ENCODE measurements at regions not wholly inside any gene's neighbourhood (a gene's known extent, or its start where the extent isn't known, plus 50 kb on each side); places are given as distances from the start of the nearest gene placed in this dataset.

DNA sequence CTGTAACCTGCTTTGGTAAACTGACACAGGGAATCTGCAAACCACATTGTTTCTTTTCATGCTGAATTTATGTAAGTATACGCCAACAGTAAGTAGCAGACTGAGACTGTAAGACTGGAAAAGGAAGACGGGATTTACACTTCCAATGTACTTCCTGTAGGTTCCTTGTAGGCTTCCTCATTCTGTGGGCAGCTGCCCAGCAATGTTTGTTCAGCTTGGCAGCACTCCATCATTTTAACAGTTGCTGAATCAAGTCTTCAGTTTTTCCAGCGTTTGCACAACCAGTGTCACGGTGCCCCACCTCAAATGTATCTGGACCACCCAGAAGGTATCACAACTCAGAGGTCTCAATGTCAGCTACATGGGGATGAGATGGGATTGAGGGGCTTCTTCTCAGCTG lies 232.6 kb downstream of the PRDM9 start:
- H2AFZ ChIP-seq (ENCODE audit: control insufficient read depth, low read depth, low read length): no peak overlapping the region
- intact Hi-C loops (cut with micrococcal nuclease; ENCODE audit: unreplicated experiment): no loop called here
- no peak for FAIRE-seq
- TF ChIP-seq CHD2 (IDR thresholded peaks at IDR 0.05; ENCODE audit: borderline replicate concordance, low read depth, low read length) (no peak), FOXM1 (IDR thresholded peaks at IDR 0.05; ENCODE audit: low read depth, low read length) (no peak), CBX3 (IDR thresholded peaks at IDR 0.05; ENCODE audit: borderline replicate concordance, low read depth) (no peak), ZNF217 (IDR thresholded peaks at IDR 0.05) (no peak), EP300 (IDR thresholded peaks at IDR 0.05; ENCODE audit: borderline replicate concordance in 1 of 2, control insufficient read depth in 1 of 2, low read depth in 2 of 2, low read length in 2 of 2) (no peak), KLF5 (IDR thresholded peaks at IDR 0.05; ENCODE audit: partially characterized antibody) (no peak), ZNF384 (IDR thresholded peaks at IDR 0.05; ENCODE audit: borderline replicate concordance, low read depth, low read length) (no peak), SP1 (IDR thresholded peaks at IDR 0.05; ENCODE audit: low read depth, low read length) (no peak), TAF1 (IDR thresholded peaks at IDR 0.05; ENCODE audit: borderline replicate concordance, low read depth, low read length) (no peak), GABPA (IDR thresholded peaks at IDR 0.05; ENCODE audit: low read depth) (no peak), MXI1 (IDR thresholded peaks at IDR 0.05; ENCODE audit: low read depth, low read length) (no peak)
- TF ChIP-seq, protein P1, sequence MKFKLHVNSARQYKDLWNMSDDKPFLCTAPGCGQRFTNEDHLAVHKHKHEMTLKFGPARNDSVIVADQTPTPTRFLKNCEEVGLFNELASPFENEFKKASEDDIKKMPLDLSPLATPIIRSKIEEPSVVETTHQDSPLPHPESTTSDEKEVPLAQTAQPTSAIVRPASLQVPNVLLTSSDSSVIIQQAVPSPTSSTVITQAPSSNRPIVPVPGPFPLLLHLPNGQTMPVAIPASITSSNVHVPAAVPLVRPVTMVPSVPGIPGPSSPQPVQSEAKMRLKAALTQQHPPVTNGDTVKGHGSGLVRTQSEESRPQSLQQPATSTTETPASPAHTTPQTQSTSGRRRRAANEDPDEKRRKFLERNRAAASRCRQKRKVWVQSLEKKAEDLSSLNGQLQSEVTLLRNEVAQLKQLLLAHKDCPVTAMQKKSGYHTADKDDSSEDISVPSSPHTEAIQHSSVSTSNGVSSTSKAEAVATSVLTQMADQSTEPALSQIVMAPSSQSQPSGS (IDR thresholded peaks at IDR 0.05; ENCODE audit: low read length): no peak
- TF ChIP-seq, protein P2, sequence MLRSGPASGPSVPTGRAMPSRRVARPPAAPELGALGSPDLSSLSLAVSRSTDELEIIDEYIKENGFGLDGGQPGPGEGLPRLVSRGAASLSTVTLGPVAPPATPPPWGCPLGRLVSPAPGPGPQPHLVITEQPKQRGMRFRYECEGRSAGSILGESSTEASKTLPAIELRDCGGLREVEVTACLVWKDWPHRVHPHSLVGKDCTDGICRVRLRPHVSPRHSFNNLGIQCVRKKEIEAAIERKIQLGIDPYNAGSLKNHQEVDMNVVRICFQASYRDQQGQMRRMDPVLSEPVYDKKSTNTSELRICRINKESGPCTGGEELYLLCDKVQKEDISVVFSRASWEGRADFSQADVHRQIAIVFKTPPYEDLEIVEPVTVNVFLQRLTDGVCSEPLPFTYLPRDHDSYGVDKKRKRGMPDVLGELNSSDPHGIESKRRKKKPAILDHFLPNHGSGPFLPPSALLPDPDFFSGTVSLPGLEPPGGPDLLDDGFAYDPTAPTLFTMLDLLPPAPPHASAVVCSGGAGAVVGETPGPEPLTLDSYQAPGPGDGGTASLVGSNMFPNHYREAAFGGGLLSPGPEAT (IDR thresholded peaks at IDR 0.05; ENCODE audit: low read depth): no peak
- no TSS peak for BruUV-seq (replicated peaks)
- no peak for ATAC-seq
- H3K4me2 ChIP-seq (ENCODE audit: control insufficient read depth, insufficient read depth): no peak overlapping the region
- no peaks in the 10 kb centered on the region for H3K79me2 ChIP-seq (ENCODE audit: control insufficient read depth, insufficient read depth, low read length)
- no peak overlapping the region for H3K4me3 ChIP-seq
- ChIA-PET POLR2A (no interaction called here), CTCF (interaction anchor here (1.4 kb wide), 1 partner anchor 531 kb away, joined by 5 read pairs; no protein-coding TSS in a partner anchor), SMC1A (ENCODE audit: uncharacterized antibody, unreplicated experiment) (interaction anchor here (0.7 kb wide), 1 partner anchor 10 kb away, joined by 3 read pairs; no protein-coding TSS in a partner anchor), RAD21 (ENCODE audit: unreplicated experiment) (no interaction called here)
- H3K27me3 ChIP-seq (replicated peaks in 1 of 2; ENCODE audit: control insufficient read depth in 2 of 2, insufficient read depth in 2 of 2, low read length in 1 of 2): no peaks in the 10 kb centered on the region
- no peak overlapping the region for H3K27ac ChIP-seq (ENCODE audit: control insufficient read depth, insufficient read depth)
- in situ Hi-C loops (cut with MboI): no loop called here
- H4K20me1 ChIP-seq (ENCODE audit: control insufficient read depth, insufficient read depth): no peaks in the 10 kb centered on the region
- WGBS (ENCODE audit: insufficient coverage, insufficient replicate concordance, low lambda C conversion rate, missing lambda C conversion rate): 24% methylated on average over 4 of the region's 4 CpGs
- no peak for DNase-seq (ENCODE audit: low read depth, low spot score)
- no peak overlapping the region for H3K9ac ChIP-seq (ENCODE audit: control insufficient read depth, insufficient read depth, low read length)
- no peaks in the 10 kb centered on the region for H3K9me3 ChIP-seq (replicated peaks; ENCODE audit: control insufficient read depth, insufficient read depth, low read length)
- no peaks in the 10 kb centered on the region for H3K36me3 ChIP-seq (ENCODE audit: control insufficient read depth in 2 of 2, insufficient read depth in 2 of 2, low read length in 1 of 2)
- no peaks in the 10 kb centered on the region for H3K4me1 ChIP-seq (ENCODE audit: control insufficient read depth, insufficient read depth, low read length)

All from GM12878 (cell line).